ENCODE measurements at regions not wholly inside any gene's neighbourhood (a gene's known extent, or its start where the extent isn't known, plus 50 kb on each side); places are given as distances from the start of the nearest gene placed in this dataset.

DNA sequence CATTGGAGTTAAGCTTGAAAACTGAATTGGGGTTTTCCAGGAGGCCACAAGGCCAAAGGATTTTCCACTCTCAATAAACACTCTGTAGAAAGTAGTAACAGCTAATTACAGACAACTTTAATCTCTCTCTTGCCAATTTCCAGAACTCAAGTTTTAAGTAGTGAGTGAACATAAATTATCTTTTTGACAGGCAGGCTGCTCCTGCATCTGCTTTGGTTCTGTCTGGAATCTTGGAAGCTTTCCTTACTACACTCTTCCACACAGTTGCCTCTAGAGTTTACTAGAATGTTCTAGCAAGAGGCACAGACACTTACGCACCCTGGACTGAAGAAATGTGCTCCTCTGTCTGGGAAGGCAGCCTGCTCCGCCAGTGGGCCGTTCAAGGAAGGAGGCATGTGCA lies 90.5 kb upstream of the WAC start:
- no peak for FAIRE-seq
- Histone ChIP-seq H3K27ac (ENCODE audit: control insufficient read depth, insufficient read depth, low read length) (no peak overlapping the region), H3K27me3 (ENCODE audit: control insufficient read depth, extremely low read depth, insufficient read depth, low read length) (no peaks in the 10 kb centered on the region), H3K4me3 (ENCODE audit: control insufficient read depth in 2 of 3, extremely low read depth in 1 of 3, insufficient read depth in 2 of 3, low read depth in 1 of 3, low read length in 3 of 3) (no peak overlapping the region), H4K20me1 (ENCODE audit: control insufficient read depth, extremely low read depth, insufficient read depth, low read length) (no peaks in the 10 kb centered on the region), H3K9me1 (ENCODE audit: control insufficient read depth, extremely low read depth, insufficient read depth, low read length) (no peaks in the 10 kb centered on the region), H3K4me2 (ENCODE audit: control insufficient read depth, extremely low read depth, insufficient read depth, low read depth, low read length) (no peak overlapping the region), H3K36me3 (ENCODE audit: control insufficient read depth in 2 of 2, extremely low read depth in 1 of 2, insufficient read depth in 2 of 2, low read length in 2 of 2) (no peaks in the 10 kb centered on the region), H3K4me1 (ENCODE audit: control insufficient read depth, extremely low read depth, insufficient read depth, low read length) (no peaks in the 10 kb centered on the region), H3K9me3 (ENCODE audit: control insufficient read depth, low read depth, low read length) (no peaks in the 10 kb centered on the region), H2AFZ (ENCODE audit: control insufficient read depth, low read length) (no peak overlapping the region), H3K79me2 (ENCODE audit: control insufficient read depth, insufficient read depth, low read length) (no peaks in the 10 kb centered on the region), H3K9ac (ENCODE audit: control insufficient read depth, extremely low read depth, insufficient read depth, low read length) (no peak overlapping the region)
- no peak for TF ChIP-seq EZH2 (IDR thresholded peaks at IDR 0.05; ENCODE audit: low read length)
- TF ChIP-seq, protein P1, sequence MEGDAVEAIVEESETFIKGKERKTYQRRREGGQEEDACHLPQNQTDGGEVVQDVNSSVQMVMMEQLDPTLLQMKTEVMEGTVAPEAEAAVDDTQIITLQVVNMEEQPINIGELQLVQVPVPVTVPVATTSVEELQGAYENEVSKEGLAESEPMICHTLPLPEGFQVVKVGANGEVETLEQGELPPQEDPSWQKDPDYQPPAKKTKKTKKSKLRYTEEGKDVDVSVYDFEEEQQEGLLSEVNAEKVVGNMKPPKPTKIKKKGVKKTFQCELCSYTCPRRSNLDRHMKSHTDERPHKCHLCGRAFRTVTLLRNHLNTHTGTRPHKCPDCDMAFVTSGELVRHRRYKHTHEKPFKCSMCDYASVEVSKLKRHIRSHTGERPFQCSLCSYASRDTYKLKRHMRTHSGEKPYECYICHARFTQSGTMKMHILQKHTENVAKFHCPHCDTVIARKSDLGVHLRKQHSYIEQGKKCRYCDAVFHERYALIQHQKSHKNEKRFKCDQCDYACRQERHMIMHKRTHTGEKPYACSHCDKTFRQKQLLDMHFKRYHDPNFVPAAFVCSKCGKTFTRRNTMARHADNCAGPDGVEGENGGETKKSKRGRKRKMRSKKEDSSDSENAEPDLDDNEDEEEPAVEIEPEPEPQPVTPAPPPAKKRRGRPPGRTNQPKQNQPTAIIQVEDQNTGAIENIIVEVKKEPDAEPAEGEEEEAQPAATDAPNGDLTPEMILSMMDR (optimal IDR thresholded peaks at IDR 0.05 in 1 of 3, IDR thresholded peaks at IDR 0.05 in 1 of 3, conservative IDR thresholded peaks at IDR 0.05 in 1 of 3; ENCODE audit: extremely low read depth in 1 of 3, insufficient read depth in 2 of 3, low read length in 3 of 3) = no peak
- DNase-seq (ENCODE audit: low read depth, low spot score) = no peak
- dilution Hi-C loops (cut with MboI; ENCODE audit: extremely low pct_ligation_motif_present, low sequenced_read_pairs) = no loop called here

- dilution Hi-C loops (cut with MboI; ENCODE audit: extremely low pct_ligation_motif_present, low sequenced_read_pairs) = no loop called here
- H3K4me2 ChIP-seq (ENCODE audit: control insufficient read depth, extremely low read depth, insufficient read depth, low read depth, low read length) = no peak overlapping the region
- no peak overlapping the region for H3K9ac ChIP-seq (ENCODE audit: control insufficient read depth, extremely low read depth, insufficient read depth, low read length)
- no peaks in the 10 kb centered on the region for H3K27me3 ChIP-seq (ENCODE audit: control insufficient read depth, extremely low read depth, insufficient read depth, low read length)
- no peaks in the 10 kb centered on the region for H3K79me2 ChIP-seq (ENCODE audit: control insufficient read depth, insufficient read depth, low read length)
- no peaks in the 10 kb centered on the region for H3K4me1 ChIP-seq (ENCODE audit: control insufficient read depth, extremely low read depth, insufficient read depth, low read length)
- no peaks in the 10 kb centered on the region for H4K20me1 ChIP-seq (ENCODE audit: control insufficient read depth, extremely low read depth, insufficient read depth, low read length)
- H3K9me1 ChIP-seq (ENCODE audit: control insufficient read depth, extremely low read depth, insufficient read depth, low read length) = no peaks in the 10 kb centered on the region
- TF ChIP-seq EZH2 (IDR thresholded peaks at IDR 0.05; ENCODE audit: low read length) = no peak
- TF ChIP-seq, protein P1 (optimal IDR thresholded peaks at IDR 0.05 in 1 of 3, IDR thresholded peaks at IDR 0.05 in 1 of 3, conservative IDR thresholded peaks at IDR 0.05 in 1 of 3; ENCODE audit: extremely low read depth in 1 of 3, insufficient read depth in 2 of 3, low read length in 3 of 3) = no peak
- no peak overlapping the region for H3K4me3 ChIP-seq (ENCODE audit: control insufficient read depth in 2 of 3, extremely low read depth in 1 of 3, insufficient read depth in 2 of 3, low read depth in 1 of 3, low read length in 3 of 3)
- FAIRE-seq = no peak
- H3K27ac ChIP-seq (ENCODE audit: control insufficient read depth, insufficient read depth, low read length) = no peak overlapping the region
- H3K9me3 ChIP-seq (ENCODE audit: control insufficient read depth, low read depth, low read length) = no peaks in the 10 kb centered on the region
- no peak for DNase-seq (ENCODE audit: low read depth, low spot score)
- no peaks in the 10 kb centered on the region for H3K36me3 ChIP-seq (ENCODE audit: control insufficient read depth in 2 of 2, extremely low read depth in 1 of 2, insufficient read depth in 2 of 2, low read length in 2 of 2)
- no peak overlapping the region for H2AFZ ChIP-seq (ENCODE audit: control insufficient read depth, low read length)
Observed at GRCh38 chr10:28444031-28444430, 88.9 kb upstream of the WAC start.

Measured in keratinocyte (primary cell).